ENCODE measurements at regions not wholly inside any gene's neighbourhood (a gene's known extent, or its start where the extent isn't known, plus 50 kb on each side); places are given as distances from the start of the nearest gene placed in this dataset.

DNA sequence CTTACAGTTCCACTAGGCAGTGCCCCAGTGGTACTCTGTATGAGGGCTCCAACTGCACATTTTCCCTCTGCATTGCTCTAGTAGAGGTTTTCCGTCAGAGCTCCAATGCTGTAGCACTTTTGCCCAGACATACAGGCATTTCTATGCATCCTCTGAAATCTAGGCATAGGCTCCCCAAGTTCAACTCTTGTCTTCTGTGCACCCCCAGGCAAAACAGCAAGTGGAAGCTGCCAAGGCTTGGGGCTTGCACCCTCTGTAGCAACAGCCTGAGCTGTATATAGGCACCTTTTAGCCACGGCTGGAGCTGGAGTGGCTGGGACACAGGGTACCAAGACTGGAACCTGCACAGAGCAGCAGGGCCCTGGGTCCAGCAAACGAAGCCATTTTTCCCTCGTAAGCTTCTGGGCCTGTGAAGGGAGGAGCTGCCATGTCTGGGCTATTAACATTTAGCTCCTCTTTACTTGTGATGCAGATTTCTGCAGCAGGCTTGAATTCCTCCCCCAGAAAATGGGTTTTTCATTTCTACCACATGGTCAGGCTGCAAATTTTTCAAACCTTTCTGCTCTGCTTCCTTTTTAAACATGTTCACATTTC is 596.2 kb upstream of the ADGRB3 start:
- in situ Hi-C loops (cut with MboI) = no loop called here
- Histone ChIP-seq H2AFZ (ENCODE audit: control insufficient read depth, low read depth, low read length) (no peak overlapping the region), H3K4me2 (ENCODE audit: control insufficient read depth, insufficient read depth) (no peak overlapping the region), H3K27ac (ENCODE audit: control insufficient read depth, insufficient read depth) (no peak overlapping the region), H3K4me3 (no peak overlapping the region), H3K9me3 (replicated peaks; ENCODE audit: control insufficient read depth, insufficient read depth, low read length) (no peaks in the 10 kb centered on the region; the same call in 2 of the 3 replicates), H3K27me3 (replicated peaks in 1 of 2; ENCODE audit: control insufficient read depth in 2 of 2, insufficient read depth in 2 of 2, low read length in 1 of 2) (no peaks in the 10 kb centered on the region), H4K20me1 (ENCODE audit: control insufficient read depth, insufficient read depth) (no peaks in the 10 kb centered on the region), H3K79me2 (ENCODE audit: control insufficient read depth, insufficient read depth, low read length) (no peaks in the 10 kb centered on the region), H3K36me3 (ENCODE audit: control insufficient read depth in 2 of 2, insufficient read depth in 2 of 2, low read length in 1 of 2) (no peaks in the 10 kb centered on the region), H3K4me1 (ENCODE audit: control insufficient read depth, insufficient read depth, low read length) (no peaks in the 10 kb centered on the region), H3K9ac (ENCODE audit: control insufficient read depth, insufficient read depth, low read length) (no peak overlapping the region)
- no peak for DNase-seq (ENCODE audit: low read depth, low spot score)
- ATAC-seq = peak; percentile 30
- no TSS peak for BruUV-seq (replicated peaks)
- ChIA-PET CTCF (no interaction called here), POLR2A (no interaction called here), RAD21 (ENCODE audit: unreplicated experiment) (no interaction called here), SMC1A (ENCODE audit: uncharacterized antibody, unreplicated experiment) (interaction anchor here (1.0 kb wide), 1 partner anchor 50 kb away, joined by 3 read pairs; no protein-coding TSS in a partner anchor)
- 47% methylated on average over 4 of the region's 4 CpGs for WGBS (ENCODE audit: insufficient coverage, insufficient replicate concordance, low lambda C conversion rate, missing lambda C conversion rate)
- intact Hi-C loops (cut with micrococcal nuclease; ENCODE audit: unreplicated experiment) = no loop called here
- FAIRE-seq = no peak
- TF ChIP-seq, protein P1, sequence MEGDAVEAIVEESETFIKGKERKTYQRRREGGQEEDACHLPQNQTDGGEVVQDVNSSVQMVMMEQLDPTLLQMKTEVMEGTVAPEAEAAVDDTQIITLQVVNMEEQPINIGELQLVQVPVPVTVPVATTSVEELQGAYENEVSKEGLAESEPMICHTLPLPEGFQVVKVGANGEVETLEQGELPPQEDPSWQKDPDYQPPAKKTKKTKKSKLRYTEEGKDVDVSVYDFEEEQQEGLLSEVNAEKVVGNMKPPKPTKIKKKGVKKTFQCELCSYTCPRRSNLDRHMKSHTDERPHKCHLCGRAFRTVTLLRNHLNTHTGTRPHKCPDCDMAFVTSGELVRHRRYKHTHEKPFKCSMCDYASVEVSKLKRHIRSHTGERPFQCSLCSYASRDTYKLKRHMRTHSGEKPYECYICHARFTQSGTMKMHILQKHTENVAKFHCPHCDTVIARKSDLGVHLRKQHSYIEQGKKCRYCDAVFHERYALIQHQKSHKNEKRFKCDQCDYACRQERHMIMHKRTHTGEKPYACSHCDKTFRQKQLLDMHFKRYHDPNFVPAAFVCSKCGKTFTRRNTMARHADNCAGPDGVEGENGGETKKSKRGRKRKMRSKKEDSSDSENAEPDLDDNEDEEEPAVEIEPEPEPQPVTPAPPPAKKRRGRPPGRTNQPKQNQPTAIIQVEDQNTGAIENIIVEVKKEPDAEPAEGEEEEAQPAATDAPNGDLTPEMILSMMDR (IDR thresholded peaks at IDR 0.05 in 2 of 3, conservative IDR thresholded peaks at IDR 0.05 in 1 of 3; ENCODE audit: control insufficient read depth in 2 of 3, extremely low read depth in 1 of 3, insufficient read depth in 1 of 3, low read depth in 3 of 3, low read length in 3 of 3) = no peak
- TF ChIP-seq, protein P2, sequence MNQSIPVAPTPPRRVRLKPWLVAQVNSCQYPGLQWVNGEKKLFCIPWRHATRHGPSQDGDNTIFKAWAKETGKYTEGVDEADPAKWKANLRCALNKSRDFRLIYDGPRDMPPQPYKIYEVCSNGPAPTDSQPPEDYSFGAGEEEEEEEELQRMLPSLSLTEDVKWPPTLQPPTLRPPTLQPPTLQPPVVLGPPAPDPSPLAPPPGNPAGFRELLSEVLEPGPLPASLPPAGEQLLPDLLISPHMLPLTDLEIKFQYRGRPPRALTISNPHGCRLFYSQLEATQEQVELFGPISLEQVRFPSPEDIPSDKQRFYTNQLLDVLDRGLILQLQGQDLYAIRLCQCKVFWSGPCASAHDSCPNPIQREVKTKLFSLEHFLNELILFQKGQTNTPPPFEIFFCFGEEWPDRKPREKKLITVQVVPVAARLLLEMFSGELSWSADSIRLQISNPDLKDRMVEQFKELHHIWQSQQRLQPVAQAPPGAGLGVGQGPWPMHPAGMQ (IDR thresholded peaks at IDR 0.05; ENCODE audit: borderline replicate concordance) = no peak
- no peak for TF ChIP-seq CHD1 (IDR thresholded peaks at IDR 0.05; ENCODE audit: low read depth, low read length)
- TF ChIP-seq MYB (IDR thresholded peaks at IDR 0.05; ENCODE audit: borderline replicate concordance, low read depth, low read length) = no peak
- no peak for TF ChIP-seq SREBF2 (IDR thresholded peaks at IDR 0.05; ENCODE audit: low read length)
- TF ChIP-seq PML (IDR thresholded peaks at IDR 0.05; ENCODE audit: low read length) = no peak
- no peak for TF ChIP-seq EGR1 (IDR thresholded peaks at IDR 0.05; ENCODE audit: borderline replicate concordance in 1 of 2, low read depth in 2 of 2, low read length in 2 of 2)
- TF ChIP-seq LARP7 (IDR thresholded peaks at IDR 0.05) = no peak
- TF ChIP-seq BHLHE40 (IDR thresholded peaks at IDR 0.05; ENCODE audit: borderline replicate concordance in 1 of 2, low read depth in 2 of 2, low read length in 1 of 2) = no peak
- no peak for TF ChIP-seq ZBTB40 (IDR thresholded peaks at IDR 0.05; ENCODE audit: borderline replicate concordance)
- no peak for TF ChIP-seq USF2 (IDR thresholded peaks at IDR 0.05; ENCODE audit: borderline replicate concordance, low read depth, low read length)
- no peak for TF ChIP-seq BMI1 (IDR thresholded peaks at IDR 0.05; ENCODE audit: borderline replicate concordance)
- no peak for TF ChIP-seq ZNF384 (IDR thresholded peaks at IDR 0.05; ENCODE audit: borderline replicate concordance, low read depth, low read length)
- no peak for TF ChIP-seq SIN3A (IDR thresholded peaks at IDR 0.05; ENCODE audit: low read depth, low read length)
